ENCODE measurements at regions not wholly inside any gene's neighbourhood (a gene's known extent, or its start where the extent isn't known, plus 50 kb on each side); places are given as distances from the start of the nearest gene placed in this dataset.

DNA sequence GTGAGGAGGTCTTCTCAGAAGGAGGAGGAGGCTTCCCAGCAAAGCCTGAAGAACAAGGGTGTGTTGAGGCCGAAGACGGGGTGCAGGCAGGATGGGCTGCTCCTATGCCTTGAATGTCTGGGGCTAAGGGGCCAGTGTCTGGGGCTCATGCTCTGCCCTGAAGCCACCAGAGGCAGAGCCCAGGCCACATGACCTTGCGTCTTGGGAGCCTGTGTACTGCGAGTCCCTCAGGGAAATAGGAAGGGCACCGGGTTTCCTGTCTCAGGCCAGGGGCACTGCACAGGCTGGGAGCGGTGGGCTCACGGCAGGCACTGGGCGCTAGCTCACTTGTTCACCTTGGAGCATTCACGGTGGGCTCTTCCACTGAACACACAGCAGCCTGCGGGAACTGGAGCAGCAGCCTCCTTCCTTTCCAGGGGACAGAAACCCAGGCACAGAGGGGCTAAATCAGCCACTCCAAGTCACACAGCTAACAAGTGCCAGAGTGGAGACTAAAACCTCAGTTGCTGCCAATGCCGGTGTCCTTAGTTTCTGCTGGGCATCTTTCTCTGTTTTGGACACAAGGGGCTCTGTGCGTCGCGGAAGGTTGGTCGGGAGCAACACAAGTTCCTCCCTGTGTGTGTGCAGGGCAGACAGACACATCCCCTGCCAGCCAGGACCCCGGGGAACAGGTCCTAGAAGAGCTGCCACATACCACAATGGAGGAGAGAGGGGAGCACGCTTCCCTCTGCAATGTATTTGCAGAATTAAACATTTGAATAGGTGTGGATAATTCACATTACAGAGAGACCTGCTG lies 104.8 kb upstream of the C1orf174 start:
- Histone ChIP-seq H3K18ac (ENCODE audit: low read depth, low read length) (no peak overlapping the region), H3K4ac (ENCODE audit: low read depth, low read length) (no peak overlapping the region), H4K20me1 (ENCODE audit: insufficient read depth, low read length) (no peaks in the 10 kb centered on the region), H3K27ac (ENCODE audit: insufficient read depth, low read length) (no peak overlapping the region), H3K4me1 (ENCODE audit: control insufficient read depth, insufficient read depth, low read length) (no peaks in the 10 kb centered on the region), H2BK5ac (ENCODE audit: low read depth, low read length, poor library complexity, severe bottlenecking) (no peak overlapping the region), H2BK20ac (ENCODE audit: low read depth, low read length) (no peak overlapping the region), H3K79me1 (ENCODE audit: low read depth in 1 of 2, low read length in 2 of 2) (no peaks in the 10 kb centered on the region), H3K23ac (ENCODE audit: low read depth, low read length) (no peak overlapping the region), H3K56ac (ENCODE audit: extremely low read depth, insufficient read depth, low read length) (no peak overlapping the region), H3K9ac (ENCODE audit: low read depth, low read length) (no peak overlapping the region), H4K8ac (ENCODE audit: low read depth in 2 of 2, low read length in 2 of 2) (no peak overlapping the region), H2BK120ac (ENCODE audit: low read depth, low read length) (no peak overlapping the region), H3K27me3 (ENCODE audit: control insufficient read depth, insufficient read depth, low read length) (no peaks in the 10 kb centered on the region), H2AK5ac (ENCODE audit: low read depth, low read length) (no peak overlapping the region), H4K5ac (ENCODE audit: low read depth, low read length) (no peak overlapping the region), H4K91ac (ENCODE audit: insufficient read depth, low read depth, low read length) (no peak overlapping the region), H3K9me1 (ENCODE audit: insufficient read depth, low read length) (no peaks in the 10 kb centered on the region), H3K36me3 (ENCODE audit: control insufficient read depth, insufficient read depth, low read length) (no peaks in the 10 kb centered on the region), H3K9me3 (ENCODE audit: control insufficient read depth, insufficient read depth, low read length) (peaks cover 53% of the 10 kb centered on the region), H3K4me2 (ENCODE audit: low read depth, low read length) (no peak overlapping the region), H3K14ac (replicated peaks; ENCODE audit: low read depth, low read length) (no peak overlapping the region), H2AFZ (replicated peaks; ENCODE audit: low read length, poor library complexity) (no peak overlapping the region), H3K4me3 (ENCODE audit: insufficient read depth, low read depth, low read length) (no peak overlapping the region), H2AK9ac (replicated peaks; ENCODE audit: low read depth, low read length, poor library complexity) (no peak overlapping the region), H2BK15ac (ENCODE audit: low read depth, low read length) (no peak overlapping the region)
- ChIA-PET POLR2A (ENCODE audit: unreplicated experiment) (no interaction called here), CTCF (no interaction called here)
- intact Hi-C loops (cut with micrococcal nuclease) = no loop called here
- no peak for ATAC-seq (ENCODE audit: low read depth)
- in situ Hi-C loops (cut with MboI; ENCODE audit: low sequenced_read_pairs) = no loop called here
- 79% methylated on average over 9 of the region's 17 CpGs; no CpG with 5 or more reads in 1 of the 2 experiments for WGBS, 2 experiments (ENCODE audit: extremely low coverage in 2 of 2, insufficient read length in 1 of 2)
- DNase-seq = no peak
- dilution Hi-C loops (cut with HindIII; ENCODE audit: low sequenced_read_pairs, unreplicated experiment) = no loop called here
- TF ChIP-seq, protein P1, sequence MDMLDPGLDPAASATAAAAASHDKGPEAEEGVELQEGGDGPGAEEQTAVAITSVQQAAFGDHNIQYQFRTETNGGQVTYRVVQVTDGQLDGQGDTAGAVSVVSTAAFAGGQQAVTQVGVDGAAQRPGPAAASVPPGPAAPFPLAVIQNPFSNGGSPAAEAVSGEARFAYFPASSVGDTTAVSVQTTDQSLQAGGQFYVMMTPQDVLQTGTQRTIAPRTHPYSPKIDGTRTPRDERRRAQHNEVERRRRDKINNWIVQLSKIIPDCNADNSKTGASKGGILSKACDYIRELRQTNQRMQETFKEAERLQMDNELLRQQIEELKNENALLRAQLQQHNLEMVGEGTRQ (IDR thresholded peaks at IDR 0.05; ENCODE audit: low read depth, low read length) = no peak
- TF ChIP-seq MAZ (IDR thresholded peaks at IDR 0.05; ENCODE audit: borderline replicate concordance, low read depth, low read length) (no peak), BHLHE40 (IDR thresholded peaks at IDR 0.05; ENCODE audit: low read depth, low read length) (no peak), RCOR1 (IDR thresholded peaks at IDR 0.05; ENCODE audit: insufficient replicate concordance, low read length) (no peak), NFE2L2 (IDR thresholded peaks at IDR 0.05; ENCODE audit: low read depth, low read length) (no peak), POLR2A (IDR thresholded peaks at IDR 0.05; ENCODE audit: low read depth, low read length) (no peak), RFX5 (IDR thresholded peaks at IDR 0.05; ENCODE audit: low read depth, low read length) (no peak), MAFK (IDR thresholded peaks at IDR 0.05; ENCODE audit: low read depth, low read length) (no peak), FOS (IDR thresholded peaks at IDR 0.05; ENCODE audit: low read depth, low read length) (no peak), RAD21 (IDR thresholded peaks at IDR 0.05; ENCODE audit: low read length) (no peak), CHD1 (IDR thresholded peaks at IDR 0.05; ENCODE audit: low read depth, low read length) (no peak), SMC3 (IDR thresholded peaks at IDR 0.05; ENCODE audit: low read depth, low read length) (no peak), MXI1 (IDR thresholded peaks at IDR 0.05; ENCODE audit: borderline replicate concordance, low read depth, low read length) (no peak), CEBPB (IDR thresholded peaks at IDR 0.05; ENCODE audit: low read depth, low read length) (no peak)
- TF ChIP-seq, protein P2, sequence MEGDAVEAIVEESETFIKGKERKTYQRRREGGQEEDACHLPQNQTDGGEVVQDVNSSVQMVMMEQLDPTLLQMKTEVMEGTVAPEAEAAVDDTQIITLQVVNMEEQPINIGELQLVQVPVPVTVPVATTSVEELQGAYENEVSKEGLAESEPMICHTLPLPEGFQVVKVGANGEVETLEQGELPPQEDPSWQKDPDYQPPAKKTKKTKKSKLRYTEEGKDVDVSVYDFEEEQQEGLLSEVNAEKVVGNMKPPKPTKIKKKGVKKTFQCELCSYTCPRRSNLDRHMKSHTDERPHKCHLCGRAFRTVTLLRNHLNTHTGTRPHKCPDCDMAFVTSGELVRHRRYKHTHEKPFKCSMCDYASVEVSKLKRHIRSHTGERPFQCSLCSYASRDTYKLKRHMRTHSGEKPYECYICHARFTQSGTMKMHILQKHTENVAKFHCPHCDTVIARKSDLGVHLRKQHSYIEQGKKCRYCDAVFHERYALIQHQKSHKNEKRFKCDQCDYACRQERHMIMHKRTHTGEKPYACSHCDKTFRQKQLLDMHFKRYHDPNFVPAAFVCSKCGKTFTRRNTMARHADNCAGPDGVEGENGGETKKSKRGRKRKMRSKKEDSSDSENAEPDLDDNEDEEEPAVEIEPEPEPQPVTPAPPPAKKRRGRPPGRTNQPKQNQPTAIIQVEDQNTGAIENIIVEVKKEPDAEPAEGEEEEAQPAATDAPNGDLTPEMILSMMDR (conservative IDR thresholded peaks at IDR 0.05; ENCODE audit: low read depth, low read length) = no peak
- TF ChIP-seq, protein P3, sequence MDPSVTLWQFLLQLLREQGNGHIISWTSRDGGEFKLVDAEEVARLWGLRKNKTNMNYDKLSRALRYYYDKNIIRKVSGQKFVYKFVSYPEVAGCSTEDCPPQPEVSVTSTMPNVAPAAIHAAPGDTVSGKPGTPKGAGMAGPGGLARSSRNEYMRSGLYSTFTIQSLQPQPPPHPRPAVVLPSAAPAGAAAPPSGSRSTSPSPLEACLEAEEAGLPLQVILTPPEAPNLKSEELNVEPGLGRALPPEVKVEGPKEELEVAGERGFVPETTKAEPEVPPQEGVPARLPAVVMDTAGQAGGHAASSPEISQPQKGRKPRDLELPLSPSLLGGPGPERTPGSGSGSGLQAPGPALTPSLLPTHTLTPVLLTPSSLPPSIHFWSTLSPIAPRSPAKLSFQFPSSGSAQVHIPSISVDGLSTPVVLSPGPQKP (IDR thresholded peaks at IDR 0.05; ENCODE audit: borderline replicate concordance, low read depth, low read length) = no peak
- BruUV-seq (replicated peaks) = no TSS peak
